RWPE2 (cell line): ENCODE measurements at regions not wholly inside any gene's neighbourhood (a gene's known extent, or its start where the extent isn't known, plus 50 kb on each side); places are given as distances from the start of the nearest gene placed in this dataset.

Experiments used
- ATAC-seq: fragments of 200-7000 bp; cut with Tn5 transposase; 3 replicates; pipeline ENCODE4 v1.9.1; 2021; ENCODE audit warnings: low read depth
- DNase-seq: peaks from one replicate; pipeline ENCODE4 v3.0.0-alpha.2; 2020; ENCODE audit warnings: low spot score
- H3K27ac ChIP-seq: fragments of 450-650 bp; 2 replicates; pipeline ENCODE4 v1.5.1; 2017; ENCODE audit warnings: mild to moderate bottlenecking; ENCODE audit not compliant: poor library complexity, severe bottlenecking
- H3K27me3 ChIP-seq: fragments of 250-450 bp; sonication (Bioruptor Pico); 2 replicates; pipeline ENCODE4 v1.5.1; 2021; ENCODE audit warnings: mild to moderate bottlenecking, moderate library complexity; ENCODE audit not compliant: insufficient read depth, poor library complexity, severe bottlenecking
- H3K36me3 ChIP-seq: fragments of 250-450 bp; sonication (Bioruptor Pico); 2 replicates; pipeline ENCODE4 v1.5.1; 2020; ENCODE audit warnings: low read depth, mild to moderate bottlenecking, moderate library complexity
- H3K4me1 ChIP-seq: fragments of 250-450 bp; sonication (Bioruptor Pico); 2 replicates; pipeline ENCODE4 v1.5.1; 2021; ENCODE audit warnings: mild to moderate bottlenecking, moderate library complexity; ENCODE audit not compliant: insufficient read depth, poor library complexity, severe bottlenecking
- H3K4me3 ChIP-seq: fragments of 250-450 bp; sonication (Bioruptor Pico); 2 replicates; pipeline ENCODE4 v1.5.1; 2021; ENCODE audit warnings: mild to moderate bottlenecking, moderate library complexity; ENCODE audit not compliant: severe bottlenecking
- H3K9me3 ChIP-seq: fragments of 250-450 bp; sonication (Bioruptor Pico); 2 replicates; pipeline ENCODE4 v1.5.1; 2021; ENCODE audit warnings: mild to moderate bottlenecking, moderate library complexity; ENCODE audit not compliant: severe bottlenecking
- TF ChIP-seq, protein P1 (sequence below): fragments of 450-650 bp; IDR thresholded peaks from one replicate; pipeline ENCODE4 v1.5.1; 2017; ENCODE audit warnings: mild to moderate bottlenecking, moderate library complexity; ENCODE audit not compliant: poor library complexity, severe bottlenecking

DNA sequence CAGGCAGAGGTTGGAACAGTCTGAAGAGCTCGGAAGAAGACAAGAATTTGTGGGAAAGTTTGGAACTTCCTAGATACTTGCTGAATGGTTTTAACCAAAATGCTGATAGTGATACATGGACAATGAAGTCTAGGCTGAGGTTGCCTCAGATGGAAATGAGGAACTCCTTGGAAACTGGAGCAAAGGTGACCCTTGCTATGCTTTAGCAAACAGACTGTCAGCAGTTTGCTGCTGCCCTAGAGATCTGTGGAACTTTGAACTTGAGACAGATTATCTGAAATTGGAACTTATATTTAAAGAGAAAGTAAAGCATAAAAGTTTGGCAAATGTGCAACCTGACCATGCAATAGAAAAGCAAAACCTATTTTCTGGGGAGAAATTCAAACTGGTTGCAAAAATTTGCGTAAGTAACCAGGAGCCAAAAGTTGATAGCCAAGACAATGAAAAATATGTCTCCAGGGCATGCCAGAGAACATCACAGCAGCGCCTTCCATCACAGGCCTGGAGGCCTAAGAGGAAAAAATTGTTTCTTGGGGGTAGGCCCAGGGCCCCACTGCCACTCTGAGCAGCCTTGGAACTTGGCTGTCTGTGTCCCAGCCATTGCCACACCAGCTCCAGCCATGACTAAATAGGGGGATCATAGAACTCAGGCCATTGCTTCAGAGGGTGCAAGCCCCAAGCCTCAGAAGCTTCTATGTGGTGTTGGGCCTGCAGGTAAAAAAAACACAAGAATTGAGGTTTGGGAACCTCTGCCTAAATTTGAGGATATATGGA is 675.3 kb downstream of the LTN1 start:
- H3K27me3 ChIP-seq, result no peaks in the 10 kb centered on the region
- no peaks in the 10 kb centered on the region for H3K9me3 ChIP-seq
- no peak for ATAC-seq
- H3K36me3 ChIP-seq, result no peaks in the 10 kb centered on the region
- no peak for DNase-seq
- no peak overlapping the region for H3K27ac ChIP-seq
- no peak overlapping the region for H3K4me3 ChIP-seq
- no peaks in the 10 kb centered on the region for H3K4me1 ChIP-seq
- TF ChIP-seq, protein P1, sequence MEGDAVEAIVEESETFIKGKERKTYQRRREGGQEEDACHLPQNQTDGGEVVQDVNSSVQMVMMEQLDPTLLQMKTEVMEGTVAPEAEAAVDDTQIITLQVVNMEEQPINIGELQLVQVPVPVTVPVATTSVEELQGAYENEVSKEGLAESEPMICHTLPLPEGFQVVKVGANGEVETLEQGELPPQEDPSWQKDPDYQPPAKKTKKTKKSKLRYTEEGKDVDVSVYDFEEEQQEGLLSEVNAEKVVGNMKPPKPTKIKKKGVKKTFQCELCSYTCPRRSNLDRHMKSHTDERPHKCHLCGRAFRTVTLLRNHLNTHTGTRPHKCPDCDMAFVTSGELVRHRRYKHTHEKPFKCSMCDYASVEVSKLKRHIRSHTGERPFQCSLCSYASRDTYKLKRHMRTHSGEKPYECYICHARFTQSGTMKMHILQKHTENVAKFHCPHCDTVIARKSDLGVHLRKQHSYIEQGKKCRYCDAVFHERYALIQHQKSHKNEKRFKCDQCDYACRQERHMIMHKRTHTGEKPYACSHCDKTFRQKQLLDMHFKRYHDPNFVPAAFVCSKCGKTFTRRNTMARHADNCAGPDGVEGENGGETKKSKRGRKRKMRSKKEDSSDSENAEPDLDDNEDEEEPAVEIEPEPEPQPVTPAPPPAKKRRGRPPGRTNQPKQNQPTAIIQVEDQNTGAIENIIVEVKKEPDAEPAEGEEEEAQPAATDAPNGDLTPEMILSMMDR, result no peak

DNA sequence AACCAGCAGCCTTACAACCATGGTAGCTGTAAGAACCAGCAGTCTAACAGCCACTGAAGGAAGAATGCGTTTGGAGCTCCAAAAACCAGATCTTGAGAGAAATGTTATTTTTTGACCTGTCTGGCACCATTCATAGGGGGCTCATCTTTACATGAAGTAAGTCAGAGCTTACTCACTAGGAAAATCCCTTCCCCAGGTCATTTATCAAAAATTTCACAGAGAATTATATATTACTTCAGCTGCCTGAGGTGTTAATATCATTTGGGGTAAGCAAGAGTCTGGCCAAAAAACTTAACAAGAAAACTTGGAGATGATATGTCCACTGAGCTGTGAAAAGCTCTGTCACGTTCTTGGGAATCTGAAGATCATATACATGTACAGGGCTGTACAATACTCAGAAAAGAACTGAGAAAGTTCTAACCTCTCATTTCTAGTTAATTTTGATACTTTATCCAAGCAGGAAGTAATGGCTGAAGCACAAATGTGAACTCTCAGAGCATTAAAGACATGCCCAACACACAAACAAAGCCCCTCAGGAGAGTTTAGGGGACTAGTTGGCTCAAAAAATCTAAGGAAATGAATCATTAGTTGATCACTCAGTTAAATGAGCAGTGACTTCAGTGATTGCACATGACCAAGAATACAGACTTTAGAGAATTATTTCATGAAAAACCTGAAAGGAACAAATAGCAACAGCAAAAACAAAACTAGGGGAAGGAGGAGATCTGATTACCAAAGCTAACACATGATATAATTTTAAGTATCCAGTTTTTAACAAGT is 681.1 kb downstream of the LTN1 start:
- no peak overlapping the region for H3K27ac ChIP-seq
- H3K27me3 ChIP-seq, result no peaks in the 10 kb centered on the region
- DNase-seq, result no peak
- H3K36me3 ChIP-seq, result no peaks in the 10 kb centered on the region
- TF ChIP-seq, protein P1, result no peak
- no peaks in the 10 kb centered on the region for H3K9me3 ChIP-seq
- ATAC-seq, result no peak
- H3K4me3 ChIP-seq, result no peak overlapping the region
- no peaks in the 10 kb centered on the region for H3K4me1 ChIP-seq

DNA sequence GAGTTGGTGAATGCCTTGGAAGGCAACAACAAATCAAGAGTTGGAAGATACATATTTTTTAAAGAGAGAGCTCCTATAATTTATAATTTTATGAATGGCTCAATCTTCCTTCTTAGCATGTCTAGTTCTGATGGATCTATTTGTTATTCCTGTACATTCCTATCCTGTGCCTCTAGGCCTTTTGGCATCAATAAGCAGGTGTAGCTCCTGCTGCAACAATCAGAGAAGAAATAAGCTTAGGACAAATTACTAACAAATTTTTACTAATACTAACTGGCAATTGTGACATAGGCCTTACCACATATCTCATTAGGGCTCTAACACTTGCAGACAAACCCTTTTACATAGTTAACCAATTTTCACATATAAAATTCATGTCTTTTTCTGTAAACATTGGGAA is 682.0 kb downstream of the LTN1 start:
- no peaks in the 10 kb centered on the region for H3K9me3 ChIP-seq
- H3K4me3 ChIP-seq, result no peak overlapping the region
- DNase-seq, result no peak
- no peaks in the 10 kb centered on the region for H3K27me3 ChIP-seq
- H3K36me3 ChIP-seq, result no peaks in the 10 kb centered on the region
- no peaks in the 10 kb centered on the region for H3K4me1 ChIP-seq
- no peak overlapping the region for H3K27ac ChIP-seq
- TF ChIP-seq, protein P1, result no peak
- ATAC-seq, result no peak

DNA sequence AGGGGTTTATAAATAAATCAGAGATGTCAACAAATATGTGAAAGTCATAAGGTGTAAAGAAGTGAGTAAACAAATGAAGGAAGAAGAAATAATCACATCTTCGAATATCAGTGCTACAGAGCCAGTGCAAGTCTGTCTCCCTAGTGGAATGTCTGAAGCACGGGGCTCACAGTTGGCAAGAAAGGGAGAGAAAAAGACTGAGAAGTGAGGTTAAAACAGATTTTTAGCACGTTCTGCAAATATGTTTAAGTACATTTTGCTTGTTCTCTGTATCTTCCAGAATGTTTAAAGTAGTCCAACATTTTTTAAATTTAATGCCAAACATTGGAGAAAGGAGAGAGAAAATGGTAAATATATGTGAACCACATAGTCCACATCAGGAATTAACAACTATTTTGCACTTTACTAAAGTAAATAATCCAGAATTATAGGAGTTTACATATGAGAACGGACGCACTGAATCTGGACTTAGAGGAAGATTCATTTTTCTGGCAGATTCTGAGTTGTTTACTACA is 682.4 kb downstream of the LTN1 start:
- DNase-seq (no peak), ATAC-seq (no peak)
- TF ChIP-seq, protein P1, result no peak
- no peaks in the 10 kb centered on the region for H3K27me3 ChIP-seq
- H3K4me3 ChIP-seq, result no peak overlapping the region
- no peaks in the 10 kb centered on the region for H3K9me3 ChIP-seq
- H3K36me3 ChIP-seq, result no peaks in the 10 kb centered on the region
- H3K4me1 ChIP-seq, result no peaks in the 10 kb centered on the region
- H3K27ac ChIP-seq, result no peak overlapping the region
